Kidney (tissue), 13 donors: ENCODE measurements at regions not wholly inside any gene's neighbourhood (a gene's known extent, or its start where the extent isn't known, plus 50 kb on each side); places are given as distances from the start of the nearest gene placed in this dataset.

Source experiments
- DNase-seq, 5 donors: peaks; one replicate each; pipeline ENCODE4 v3.0.0-alpha.2; 2013 to 2020
- FAIRE-seq: peaks from 2 replicates; lab custom pipeline; 2012; peaks lifted over from hg19 to GRCh38; lab: Jason Lieb, UNC
- H3K27ac ChIP-seq, 2 donors: one replicate each; pipeline ENCODE4 v1.7.0; 2013; ENCODE audit warnings: low read depth in 2 of 2, low read length in 2 of 2, inconsistent platforms in 1 of 2
- H3K27me3 ChIP-seq: one replicate; pipeline ENCODE4 v1.7.1; 2013; ENCODE audit warnings: low read length, inconsistent platforms; ENCODE audit not compliant: control insufficient read depth, insufficient read depth
- H3K36me3 ChIP-seq, 3 donors: one replicate each; pipeline versions ENCODE4 v1.7.0 to v1.7.1; 2013; ENCODE audit warnings: low read length in 3 of 3, control low read depth in 1 of 3, inconsistent platforms in 1 of 3; ENCODE audit not compliant: insufficient read depth in 3 of 3, control insufficient read depth in 2 of 3
- H3K4me1 ChIP-seq, 3 donors: one replicate each; pipeline versions ENCODE4 v1.7.0 to v1.7.1; 2013; ENCODE audit warnings: low read length in 3 of 3, inconsistent platforms in 1 of 3, low read depth in 1 of 3; ENCODE audit not compliant: control insufficient read depth in 2 of 3, insufficient read depth in 2 of 3
- H3K4me3 ChIP-seq, 3 donors: one replicate each; pipeline versions ENCODE4 v1.7.0 to v1.8.1; 2013; ENCODE audit warnings: low read length in 3 of 3, control low read depth in 1 of 3, inconsistent platforms in 1 of 3
- H3K9ac ChIP-seq, 3 donors: one replicate each; pipeline versions ENCODE4 v1.7.0 to v1.7.1; 2013; ENCODE audit warnings: low read length in 3 of 3, control low read depth in 1 of 3, inconsistent platforms in 1 of 3
- H3K9me3 ChIP-seq, 3 donors: one replicate each; pipeline versions ENCODE4 v1.7.0 to v1.7.1; 2013; ENCODE audit warnings: low read length in 3 of 3, control low read depth in 1 of 3, inconsistent platforms in 1 of 3; ENCODE audit not compliant: control insufficient read depth in 2 of 3, insufficient read depth in 1 of 3
- CTCF ChIP-seq: IDR thresholded peaks from 3 replicates; pipeline ENCODE4 v1.5.1; 2012; ENCODE audit warnings: mild to moderate bottlenecking, moderate library complexity, borderline replicate concordance; ENCODE audit not compliant: insufficient read depth; ENCODE audit errors: extremely low read depth
- intact Hi-C: fragments of 100-400 bp; cut with DNase I; formaldehyde crosslinking; loops from one replicate; pipeline ENCODE4 v1.11.1; 2022
- donor health status: control.
- donor health status: control.
- donor health status: control.
- donor health status: control.
- donor health status: control.
- donor health status: DM: yes; HTN: yes; CAD: no.
- donor health status: Normal renal cell carcinoma (clear cell type).

GRCh38 chr9:1320051-1320557, 269.9 kb downstream of the DMRT2 start:
- no peak for TF ChIP-seq CTCF
- intact Hi-C loops, result no loop called here

GRCh38 chr9:1320607-1321195, 270.5 kb downstream of the DMRT2 start:
- no peak overlapping the region for H3K4me3 ChIP-seq
- intact Hi-C loops, result no loop called here
- H3K9me3 ChIP-seq, result no peaks in the 10 kb centered on the region
- DNase-seq (peak in 1 of 5 donors; percentile 3), FAIRE-seq (no peak)
- TF ChIP-seq CTCF, result no peak
- H3K36me3 ChIP-seq, result no peaks in the 10 kb centered on the region
- no peaks in the 10 kb centered on the region for H3K4me1 ChIP-seq
- no peak overlapping the region for H3K9ac ChIP-seq
- no peak overlapping the region for H3K27ac ChIP-seq
- H3K27me3 ChIP-seq, result no peaks in the 10 kb centered on the region

More at GRCh38 chr9:1320051-1320557, 269.9 kb downstream of the DMRT2 start:
- H3K27me3 ChIP-seq, result no peaks in the 10 kb centered on the region
- H3K9ac ChIP-seq, result no peak overlapping the region
- no peaks in the 10 kb centered on the region for H3K36me3 ChIP-seq
- H3K4me1 ChIP-seq, result no peaks in the 10 kb centered on the region
- DNase-seq, result no peak
- H3K4me3 ChIP-seq, result no peak overlapping the region
- no peak for FAIRE-seq
- H3K9me3 ChIP-seq, result no peaks in the 10 kb centered on the region
- no peak overlapping the region for H3K27ac ChIP-seq

- H3K9ac ChIP-seq, result no peak overlapping the region
- H3K27me3 ChIP-seq, result no peaks in the 10 kb centered on the region
- H3K4me3 ChIP-seq, result no peak overlapping the region
- no peaks in the 10 kb centered on the region for H3K36me3 ChIP-seq
- H3K4me1 ChIP-seq, result no peaks in the 10 kb centered on the region
- intact Hi-C loops, result no loop called here
- no peak overlapping the region for H3K27ac ChIP-seq
- no peak for TF ChIP-seq CTCF
- FAIRE-seq (no peak), DNase-seq (no peak)
- no peaks in the 10 kb centered on the region for H3K9me3 ChIP-seq
Observed at GRCh38 chr9:1327467-1327866, 277.3 kb downstream of the DMRT2 start.

GRCh38 chr9:1328341-1328740, 278.2 kb downstream of the DMRT2 start:
- no peak overlapping the region for H3K4me3 ChIP-seq
- H3K36me3 ChIP-seq, result no peaks in the 10 kb centered on the region
- H3K4me1 ChIP-seq, result no peaks in the 10 kb centered on the region
- H3K9me3 ChIP-seq, result no peaks in the 10 kb centered on the region
- no peak overlapping the region for H3K9ac ChIP-seq
- DNase-seq (no peak), FAIRE-seq (no peak)
- TF ChIP-seq CTCF, result no peak
- no peak overlapping the region for H3K27ac ChIP-seq
- intact Hi-C loops, result no loop called here
- no peaks in the 10 kb centered on the region for H3K27me3 ChIP-seq
